ENCODE measurements at regions not wholly inside any gene's neighbourhood (a gene's known extent, or its start where the extent isn't known, plus 50 kb on each side); places are given as distances from the start of the nearest gene placed in this dataset.
A peak's percentile ranks its signal among the peaks of the same experiment; 100 is the strongest.

DNA sequence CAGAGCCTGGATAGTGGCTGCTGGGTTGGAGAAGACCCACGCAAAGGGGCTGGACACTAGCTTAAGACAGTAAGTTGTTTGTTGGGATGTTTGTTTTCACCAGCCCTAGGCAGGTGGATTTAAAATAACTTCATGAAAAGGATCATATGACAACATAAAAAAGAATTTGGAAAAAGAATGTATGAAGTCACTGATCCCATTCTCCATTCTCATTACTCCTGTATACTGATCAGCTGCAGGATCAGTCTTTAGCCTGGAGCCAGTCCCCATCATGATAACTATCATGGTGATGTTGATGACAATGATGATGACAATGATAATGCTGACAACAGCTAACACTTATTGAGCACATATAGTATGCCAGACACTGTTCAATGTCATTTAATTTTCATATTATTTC, 92.1 kb upstream of the IFNE start:
- no peaks in the 10 kb centered on the region for H3K27me3 ChIP-seq
- no peak overlapping the region for H3K27ac ChIP-seq
- no peak overlapping the region for H3K4me3 ChIP-seq
- H3K4me1 ChIP-seq, result peaks cover 0 to 2% (median 0%) of the 10 kb centered on the region in 4 donors
- H3K36me3 ChIP-seq, result no peaks in the 10 kb centered on the region
- DNase-seq, result no peak
- no peaks in the 10 kb centered on the region for H3K9me3 ChIP-seq
- no peak for TF ChIP-seq POLR2A (IDR thresholded peaks at IDR 0.05)
- TF ChIP-seq, protein P1, sequence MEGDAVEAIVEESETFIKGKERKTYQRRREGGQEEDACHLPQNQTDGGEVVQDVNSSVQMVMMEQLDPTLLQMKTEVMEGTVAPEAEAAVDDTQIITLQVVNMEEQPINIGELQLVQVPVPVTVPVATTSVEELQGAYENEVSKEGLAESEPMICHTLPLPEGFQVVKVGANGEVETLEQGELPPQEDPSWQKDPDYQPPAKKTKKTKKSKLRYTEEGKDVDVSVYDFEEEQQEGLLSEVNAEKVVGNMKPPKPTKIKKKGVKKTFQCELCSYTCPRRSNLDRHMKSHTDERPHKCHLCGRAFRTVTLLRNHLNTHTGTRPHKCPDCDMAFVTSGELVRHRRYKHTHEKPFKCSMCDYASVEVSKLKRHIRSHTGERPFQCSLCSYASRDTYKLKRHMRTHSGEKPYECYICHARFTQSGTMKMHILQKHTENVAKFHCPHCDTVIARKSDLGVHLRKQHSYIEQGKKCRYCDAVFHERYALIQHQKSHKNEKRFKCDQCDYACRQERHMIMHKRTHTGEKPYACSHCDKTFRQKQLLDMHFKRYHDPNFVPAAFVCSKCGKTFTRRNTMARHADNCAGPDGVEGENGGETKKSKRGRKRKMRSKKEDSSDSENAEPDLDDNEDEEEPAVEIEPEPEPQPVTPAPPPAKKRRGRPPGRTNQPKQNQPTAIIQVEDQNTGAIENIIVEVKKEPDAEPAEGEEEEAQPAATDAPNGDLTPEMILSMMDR (IDR thresholded peaks at IDR 0.05), result no peak

DNA sequence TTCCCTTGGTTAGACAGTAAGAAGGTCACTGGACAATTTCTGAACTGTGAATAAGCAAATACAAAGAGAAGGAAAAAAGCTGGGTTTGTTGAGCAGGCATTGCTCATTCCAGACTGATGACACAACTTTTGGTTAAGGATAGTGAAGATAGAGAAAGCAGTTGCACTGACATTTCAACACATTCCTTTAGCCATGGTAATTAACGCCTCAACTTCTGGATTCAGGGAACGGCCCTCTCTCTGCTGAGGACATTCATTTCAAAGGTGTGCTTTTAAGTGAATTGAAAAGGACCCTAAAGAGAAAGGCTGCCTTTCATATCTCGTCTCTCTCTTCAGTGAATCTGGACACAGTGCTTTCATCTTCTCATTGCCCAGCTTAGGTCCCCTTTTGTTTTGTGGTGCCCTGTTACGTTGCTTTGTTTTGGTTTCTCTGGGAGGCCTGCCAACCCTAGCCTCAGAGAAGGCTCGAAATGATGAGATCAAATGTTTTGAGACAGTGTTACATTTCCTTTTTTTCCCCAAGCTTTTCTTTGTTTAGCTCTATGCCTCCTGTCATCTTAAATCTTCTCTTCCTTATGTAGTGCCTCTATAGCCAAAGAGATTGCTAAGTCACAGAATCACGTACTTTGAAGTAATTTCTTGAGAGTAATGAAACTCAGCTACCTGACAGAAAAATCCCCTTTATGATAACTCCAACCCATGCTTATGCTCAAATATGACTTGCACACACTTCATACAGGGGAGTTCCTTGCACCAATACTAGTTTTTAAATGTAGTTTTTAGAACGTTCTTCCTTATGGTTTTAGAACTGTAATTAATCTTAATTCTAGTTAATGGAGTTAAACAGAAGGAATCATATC, 94.4 kb upstream of the IFNE start:
- DNase-seq, result peak in 1 of 3 donors; percentile 17
- H3K9me3 ChIP-seq, result no peaks in the 10 kb centered on the region
- no peak for TF ChIP-seq POLR2A (IDR thresholded peaks at IDR 0.05)
- TF ChIP-seq, protein P1 (IDR thresholded peaks at IDR 0.05), result no peak
- no peaks in the 10 kb centered on the region for H3K36me3 ChIP-seq
- peaks cover 0 to 8% (median 0%) of the 10 kb centered on the region in 4 donors for H3K4me1 ChIP-seq
- no peak overlapping the region for H3K4me3 ChIP-seq
- H3K27ac ChIP-seq, result no peak overlapping the region
- H3K27me3 ChIP-seq, result no peaks in the 10 kb centered on the region

DNA sequence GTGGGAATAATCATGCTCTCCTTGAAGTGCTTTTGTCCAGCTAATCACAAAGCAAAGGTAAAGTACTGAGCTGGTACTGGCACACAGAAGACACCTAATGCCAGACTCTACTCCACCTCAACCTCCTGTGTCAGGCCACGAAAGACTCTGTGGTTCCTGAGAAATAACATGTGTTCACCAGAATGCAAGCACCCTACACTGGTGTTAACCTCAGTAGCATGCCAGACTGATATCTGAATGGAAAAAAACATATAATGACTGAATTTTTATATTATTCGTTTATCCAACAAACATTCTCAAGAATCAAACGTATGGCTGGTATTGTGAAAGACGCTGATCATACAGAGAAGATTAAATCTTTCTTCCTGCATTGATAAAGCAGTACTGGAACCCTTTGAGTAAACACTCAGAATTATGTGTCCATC, 97.1 kb upstream of the IFNE start:
- no peak for DNase-seq
- Histone ChIP-seq H3K36me3 (no peaks in the 10 kb centered on the region), H3K27me3 (no peaks in the 10 kb centered on the region), H3K27ac (peak overlapping the region in 2 of 4 donors; percentile 3 to 50), H3K9me3 (no peaks in the 10 kb centered on the region), H3K4me1 (peaks cover 0 to 8% (median 0%) of the 10 kb centered on the region in 4 donors), H3K4me3 (peak overlapping the region in 2 of 4 donors; percentile 10 to 26)
- no peak for TF ChIP-seq POLR2A (IDR thresholded peaks at IDR 0.05)
- TF ChIP-seq, protein P1 (IDR thresholded peaks at IDR 0.05), result no peak

DNA sequence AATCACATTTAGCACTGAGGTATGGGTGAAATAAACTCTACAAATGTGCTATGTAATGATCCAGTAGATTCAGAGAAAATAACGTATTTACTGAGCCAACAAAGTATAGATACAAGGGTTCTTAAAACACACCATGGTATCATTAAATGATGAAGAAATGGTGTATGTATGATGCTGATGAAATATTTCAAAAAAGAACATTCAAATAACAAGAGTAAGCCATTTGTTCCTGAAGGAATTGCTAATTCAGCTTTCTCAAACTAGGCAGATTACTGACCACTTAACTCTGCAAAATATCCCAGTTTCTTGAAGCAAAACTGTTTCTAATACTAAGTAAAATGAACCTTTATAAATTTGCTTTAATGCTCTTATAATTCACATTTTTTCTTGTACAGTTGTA, 97.6 kb upstream of the IFNE start:
- Histone ChIP-seq H3K36me3 (no peaks in the 10 kb centered on the region), H3K27me3 (no peaks in the 10 kb centered on the region), H3K27ac (peak overlapping the region in 1 of 4 donors; percentile 50), H3K4me1 (peaks cover 0 to 8% (median 0%) of the 10 kb centered on the region in 4 donors), H3K4me3 (no peak overlapping the region), H3K9me3 (no peaks in the 10 kb centered on the region)
- no peak for DNase-seq
- TF ChIP-seq, protein P1 (IDR thresholded peaks at IDR 0.05), result no peak
- TF ChIP-seq POLR2A (IDR thresholded peaks at IDR 0.05), result no peak

DNA sequence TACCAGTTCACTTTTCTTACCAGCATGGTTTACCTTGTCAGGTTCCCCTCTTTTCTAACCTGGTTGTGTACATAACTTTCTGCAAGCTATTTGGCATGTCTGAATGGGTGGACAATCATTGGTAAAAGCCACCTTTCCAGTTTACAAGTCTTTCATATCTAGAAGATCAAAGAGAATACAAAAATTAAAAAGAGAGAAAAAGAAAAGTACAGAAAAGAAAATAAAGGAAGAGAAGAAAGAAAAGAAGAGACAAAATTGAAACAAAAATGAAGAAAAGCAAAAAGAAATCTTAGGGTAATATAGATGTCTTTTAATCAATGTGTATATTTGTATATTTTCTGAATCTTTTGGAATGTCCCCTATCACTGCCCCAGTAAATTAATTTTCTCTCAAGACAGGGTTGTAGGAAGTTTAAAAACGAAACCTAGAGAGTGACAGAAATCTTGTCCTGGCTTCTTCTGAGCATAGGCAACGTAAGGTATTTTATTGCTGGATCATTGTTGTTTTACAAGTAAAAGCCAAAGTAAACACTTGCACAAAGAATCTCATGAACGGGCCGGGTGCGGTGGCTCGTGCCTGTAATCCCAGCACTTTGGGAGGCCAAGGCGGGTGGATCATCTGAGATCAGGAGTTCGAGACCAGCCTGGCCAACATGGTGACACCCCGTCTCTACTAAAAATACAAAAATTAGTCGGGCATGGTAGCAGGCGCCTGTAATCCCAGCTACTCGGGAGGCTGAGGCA, 98.7 kb upstream of the IFNE start:
- H3K27ac ChIP-seq, result no peak overlapping the region
- no peaks in the 10 kb centered on the region for H3K36me3 ChIP-seq
- H3K27me3 ChIP-seq, result no peaks in the 10 kb centered on the region
- no peak overlapping the region for H3K4me3 ChIP-seq
- H3K9me3 ChIP-seq, result no peaks in the 10 kb centered on the region
- TF ChIP-seq POLR2A (IDR thresholded peaks at IDR 0.05), result no peak
- TF ChIP-seq, protein P1 (IDR thresholded peaks at IDR 0.05), result no peak
- H3K4me1 ChIP-seq, result peaks cover 0 to 8% (median 0%) of the 10 kb centered on the region in 4 donors
- no peak for DNase-seq
